WTC11 (cell line): ENCODE measurements at regions not wholly inside any gene's neighbourhood (a gene's known extent, or its start where the extent isn't known, plus 50 kb on each side); places are given as distances from the start of the nearest gene placed in this dataset.

Source experiments
- ATAC-seq: fragments of 200-7000 bp; cut with Tn5 transposase; 2 replicates; pipeline ENCODE4 v1.10.0; 2021; ENCODE audit warnings: mild to moderate bottlenecking, moderate library complexity
- CTCF ChIA-PET: fragments of 300-600 bp; sonication (Branson Sonifier 250); formaldehyde crosslinking; loops from one replicate; lab custom pipeline; 2021; ENCODE audit warnings: antibody characterized with exemption; lab: Charles Lee
- POLR2A ChIA-PET: fragments of 350-600 bp; sonication (Branson Sonifier 250); formaldehyde crosslinking; loops from one replicate; lab custom pipeline; 2021; ENCODE audit warnings: antibody characterized with exemption; lab: Charles Lee
- DNase-seq: peaks from one replicate; pipeline ENCODE4 v3.0.0; 2021; ENCODE audit warnings: low spot score
- H3K27ac Mint-ChIP-seq: 2 replicates; pipeline ENCODE4 v1.8.0; 2021; ENCODE audit warnings: mixed read lengths
- H3K27me3 Mint-ChIP-seq: 2 replicates; pipeline ENCODE4 v1.8.0; 2021; ENCODE audit warnings: low read depth, mild to moderate bottlenecking, moderate library complexity, mixed read lengths
- H3K36me3 Mint-ChIP-seq: 2 replicates; pipeline ENCODE4 v1.8.0; 2021; ENCODE audit warnings: mixed read lengths
- H3K4me1 Mint-ChIP-seq: 2 replicates; pipeline ENCODE4 v1.8.0; 2022; ENCODE audit warnings: mixed read lengths
- H3K4me3 Mint-ChIP-seq: 2 replicates; pipeline ENCODE4 v1.8.0; 2021; ENCODE audit warnings: mild to moderate bottlenecking, moderate library complexity, mixed read lengths
- H3K9me3 Mint-ChIP-seq: 2 replicates; pipeline ENCODE4 v1.8.0; 2021; ENCODE audit warnings: mixed read lengths
- ATF1 ChIP-seq: sonication (generic); formaldehyde crosslinking; IDR thresholded peaks from 2 replicates; pipeline ENCODE4 v1.8.1; 2023; ENCODE audit warnings: mild to moderate bottlenecking, moderate library complexity, missing genetic modification reagents
- CDX4 ChIP-seq: fragments of 250-450 bp; sonication (Bioruptor Pico); IDR thresholded peaks from 2 replicates; pipeline ENCODE4 v1.9.0; 2021; ENCODE audit warnings: moderate library complexity, mild to moderate bottlenecking, inconsistent platforms, borderline replicate concordance
- ESRRA ChIP-seq: sonication (generic); formaldehyde crosslinking; IDR thresholded peaks from 2 replicates; pipeline ENCODE4 v1.8.1; 2022; ENCODE audit warnings: mild to moderate bottlenecking, missing genetic modification reagents, borderline replicate concordance
- FOXK1 ChIP-seq: sonication (generic); formaldehyde crosslinking; IDR thresholded peaks from 2 replicates; pipeline ENCODE4 v1.8.0; 2022; ENCODE audit warnings: mild to moderate bottlenecking, moderate library complexity, missing genetic modification reagents
- GRHL2 ChIP-seq: fragments of 250-450 bp; sonication (Bioruptor Pico); IDR thresholded peaks from 2 replicates; pipeline ENCODE4 v1.8.0; 2022; ENCODE audit warnings: mild to moderate bottlenecking, moderate library complexity; ENCODE audit not compliant: insufficient replicate concordance, severe bottlenecking
- HMGA2 ChIP-seq: fragments of 250-450 bp; sonication (Bioruptor Pico); IDR thresholded peaks from 2 replicates; pipeline ENCODE4 v1.4.0; 2021; ENCODE audit warnings: mild to moderate bottlenecking, moderate library complexity
- IRF2 ChIP-seq: sonication (generic); formaldehyde crosslinking; IDR thresholded peaks from 2 replicates; pipeline ENCODE4 v1.8.0; 2022; ENCODE audit warnings: low read depth, missing genetic modification reagents, borderline replicate concordance
- NFYB ChIP-seq: sonication (generic); formaldehyde crosslinking; conservative IDR thresholded peaks from 2 replicates; pipeline ENCODE4 v1.8.0; 2022; ENCODE audit warnings: low read depth, missing genetic modification reagents
- NR1H2 ChIP-seq: sonication (generic); formaldehyde crosslinking; IDR thresholded peaks from 2 replicates; pipeline ENCODE4 v1.9.0; 2021; ENCODE audit warnings: mild to moderate bottlenecking, moderate library complexity, missing genetic modification reagents
- PRRX2 ChIP-seq: fragments of 250-450 bp; sonication (Bioruptor Pico); IDR thresholded peaks from 2 replicates; pipeline ENCODE4 v1.8.0; 2021; ENCODE audit warnings: mild to moderate bottlenecking
- RELA ChIP-seq: sonication (generic); formaldehyde crosslinking; IDR thresholded peaks from 2 replicates; pipeline ENCODE4 v1.8.1; 2022; ENCODE audit warnings: missing genetic modification reagents, mild to moderate bottlenecking, borderline replicate concordance
- RORB ChIP-seq: fragments of 250-450 bp; sonication (Bioruptor Pico); IDR thresholded peaks from 2 replicates; pipeline ENCODE4 v1.9.0; 2021; ENCODE audit warnings: mild to moderate bottlenecking
- TEAD4 ChIP-seq: sonication (generic); formaldehyde crosslinking; IDR thresholded peaks from 2 replicates; pipeline ENCODE4 v1.8.0; 2022; ENCODE audit warnings: mild to moderate bottlenecking, missing genetic modification reagents
- ZNF121 ChIP-seq: sonication (generic); formaldehyde crosslinking; IDR thresholded peaks from 2 replicates; pipeline ENCODE4 v1.8.0; 2023; ENCODE audit warnings: missing genetic modification reagents
- ZNF219 ChIP-seq: sonication (generic); formaldehyde crosslinking; IDR thresholded peaks from 2 replicates; pipeline ENCODE4 v1.8.0; 2023; ENCODE audit warnings: missing genetic modification reagents, mild to moderate bottlenecking, borderline replicate concordance
- ZNF232 ChIP-seq: sonication (generic); formaldehyde crosslinking; IDR thresholded peaks from 2 replicates; pipeline ENCODE4 v1.8.0; 2022; ENCODE audit warnings: mild to moderate bottlenecking, missing genetic modification reagents
- ZNF416 ChIP-seq: fragments of 250-450 bp; sonication (Bioruptor Pico); IDR thresholded peaks from 2 replicates; pipeline ENCODE4 v1.9.0; 2021; ENCODE audit warnings: mild to moderate bottlenecking, inconsistent platforms
- ZNF512 ChIP-seq: sonication (generic); formaldehyde crosslinking; IDR thresholded peaks from 2 replicates; pipeline ENCODE4 v1.8.1; 2022; ENCODE audit warnings: missing genetic modification reagents, borderline replicate concordance
- TF ChIP-seq, protein P1 (sequence below): sonication (generic); formaldehyde crosslinking; IDR thresholded peaks from 2 replicates; pipeline ENCODE4 v1.8.0; 2023; ENCODE audit warnings: missing genetic modification reagents, mild to moderate bottlenecking, borderline replicate concordance
- TF ChIP-seq, protein P2 (sequence below): sonication (generic); formaldehyde crosslinking; IDR thresholded peaks from 2 replicates; pipeline ENCODE4 v1.8.0; 2023; ENCODE audit warnings: missing genetic modification reagents
- TF ChIP-seq, protein P3 (sequence below): sonication (generic); formaldehyde crosslinking; conservative IDR thresholded peaks from 2 replicates; pipeline ENCODE4 v1.8.1; 2023; ENCODE audit warnings: mild to moderate bottlenecking, low read depth, missing genetic modification reagents, moderate library complexity
- TF ChIP-seq, protein P4 (sequence below): fragments of 250-450 bp; sonication (Bioruptor Pico); IDR thresholded peaks from 2 replicates; pipeline ENCODE4 v1.9.0; 2021; ENCODE audit warnings: mild to moderate bottlenecking

DNA sequence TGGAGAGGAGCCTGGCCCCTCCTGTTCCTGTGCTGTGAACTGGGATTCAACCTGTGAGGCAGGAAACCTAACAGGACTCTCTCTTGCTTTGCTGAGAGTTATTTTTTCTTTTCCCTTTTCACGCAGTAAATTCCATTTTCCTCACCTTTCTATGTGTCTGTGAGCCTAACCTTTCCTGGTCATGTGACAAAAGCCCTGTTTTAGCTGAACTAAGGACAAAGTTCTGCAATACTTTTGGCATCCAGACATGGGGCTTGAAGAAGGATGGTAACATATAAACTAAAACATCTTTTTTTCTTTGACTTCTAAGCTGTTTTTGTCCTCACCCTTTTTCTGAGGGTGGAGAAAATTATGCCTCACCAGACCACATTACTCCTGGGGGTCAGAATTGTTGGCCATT, 368.5 kb downstream of the HTR1B start (continued):
- TF ChIP-seq, protein P1, sequence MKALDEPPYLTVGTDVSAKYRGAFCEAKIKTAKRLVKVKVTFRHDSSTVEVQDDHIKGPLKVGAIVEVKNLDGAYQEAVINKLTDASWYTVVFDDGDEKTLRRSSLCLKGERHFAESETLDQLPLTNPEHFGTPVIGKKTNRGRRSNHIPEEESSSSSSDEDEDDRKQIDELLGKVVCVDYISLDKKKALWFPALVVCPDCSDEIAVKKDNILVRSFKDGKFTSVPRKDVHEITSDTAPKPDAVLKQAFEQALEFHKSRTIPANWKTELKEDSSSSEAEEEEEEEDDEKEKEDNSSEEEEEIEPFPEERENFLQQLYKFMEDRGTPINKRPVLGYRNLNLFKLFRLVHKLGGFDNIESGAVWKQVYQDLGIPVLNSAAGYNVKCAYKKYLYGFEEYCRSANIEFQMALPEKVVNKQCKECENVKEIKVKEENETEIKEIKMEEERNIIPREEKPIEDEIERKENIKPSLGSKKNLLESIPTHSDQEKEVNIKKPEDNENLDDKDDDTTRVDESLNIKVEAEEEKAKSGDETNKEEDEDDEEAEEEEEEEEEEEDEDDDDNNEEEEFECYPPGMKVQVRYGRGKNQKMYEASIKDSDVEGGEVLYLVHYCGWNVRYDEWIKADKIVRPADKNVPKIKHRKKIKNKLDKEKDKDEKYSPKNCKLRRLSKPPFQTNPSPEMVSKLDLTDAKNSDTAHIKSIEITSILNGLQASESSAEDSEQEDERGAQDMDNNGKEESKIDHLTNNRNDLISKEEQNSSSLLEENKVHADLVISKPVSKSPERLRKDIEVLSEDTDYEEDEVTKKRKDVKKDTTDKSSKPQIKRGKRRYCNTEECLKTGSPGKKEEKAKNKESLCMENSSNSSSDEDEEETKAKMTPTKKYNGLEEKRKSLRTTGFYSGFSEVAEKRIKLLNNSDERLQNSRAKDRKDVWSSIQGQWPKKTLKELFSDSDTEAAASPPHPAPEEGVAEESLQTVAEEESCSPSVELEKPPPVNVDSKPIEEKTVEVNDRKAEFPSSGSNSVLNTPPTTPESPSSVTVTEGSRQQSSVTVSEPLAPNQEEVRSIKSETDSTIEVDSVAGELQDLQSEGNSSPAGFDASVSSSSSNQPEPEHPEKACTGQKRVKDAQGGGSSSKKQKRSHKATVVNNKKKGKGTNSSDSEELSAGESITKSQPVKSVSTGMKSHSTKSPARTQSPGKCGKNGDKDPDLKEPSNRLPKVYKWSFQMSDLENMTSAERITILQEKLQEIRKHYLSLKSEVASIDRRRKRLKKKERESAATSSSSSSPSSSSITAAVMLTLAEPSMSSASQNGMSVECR: no peak
- TF ChIP-seq RORB (CRISPR knock-in tag) (no peak), ZNF219 (CRISPR knock-in tag) (no peak), NR1H2 (no peak), ESRRA (no peak)
- TF ChIP-seq, protein P2, sequence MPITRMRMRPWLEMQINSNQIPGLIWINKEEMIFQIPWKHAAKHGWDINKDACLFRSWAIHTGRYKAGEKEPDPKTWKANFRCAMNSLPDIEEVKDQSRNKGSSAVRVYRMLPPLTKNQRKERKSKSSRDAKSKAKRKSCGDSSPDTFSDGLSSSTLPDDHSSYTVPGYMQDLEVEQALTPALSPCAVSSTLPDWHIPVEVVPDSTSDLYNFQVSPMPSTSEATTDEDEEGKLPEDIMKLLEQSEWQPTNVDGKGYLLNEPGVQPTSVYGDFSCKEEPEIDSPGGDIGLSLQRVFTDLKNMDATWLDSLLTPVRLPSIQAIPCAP (CRISPR knock-in tag): no peak
- TF ChIP-seq, protein P3, sequence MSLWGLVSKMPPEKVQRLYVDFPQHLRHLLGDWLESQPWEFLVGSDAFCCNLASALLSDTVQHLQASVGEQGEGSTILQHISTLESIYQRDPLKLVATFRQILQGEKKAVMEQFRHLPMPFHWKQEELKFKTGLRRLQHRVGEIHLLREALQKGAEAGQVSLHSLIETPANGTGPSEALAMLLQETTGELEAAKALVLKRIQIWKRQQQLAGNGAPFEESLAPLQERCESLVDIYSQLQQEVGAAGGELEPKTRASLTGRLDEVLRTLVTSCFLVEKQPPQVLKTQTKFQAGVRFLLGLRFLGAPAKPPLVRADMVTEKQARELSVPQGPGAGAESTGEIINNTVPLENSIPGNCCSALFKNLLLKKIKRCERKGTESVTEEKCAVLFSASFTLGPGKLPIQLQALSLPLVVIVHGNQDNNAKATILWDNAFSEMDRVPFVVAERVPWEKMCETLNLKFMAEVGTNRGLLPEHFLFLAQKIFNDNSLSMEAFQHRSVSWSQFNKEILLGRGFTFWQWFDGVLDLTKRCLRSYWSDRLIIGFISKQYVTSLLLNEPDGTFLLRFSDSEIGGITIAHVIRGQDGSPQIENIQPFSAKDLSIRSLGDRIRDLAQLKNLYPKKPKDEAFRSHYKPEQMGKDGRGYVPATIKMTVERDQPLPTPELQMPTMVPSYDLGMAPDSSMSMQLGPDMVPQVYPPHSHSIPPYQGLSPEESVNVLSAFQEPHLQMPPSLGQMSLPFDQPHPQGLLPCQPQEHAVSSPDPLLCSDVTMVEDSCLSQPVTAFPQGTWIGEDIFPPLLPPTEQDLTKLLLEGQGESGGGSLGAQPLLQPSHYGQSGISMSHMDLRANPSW: no peak

- ATAC-seq: no peak
- DNase-seq: no peak
- H3K36me3 Mint-ChIP-seq: no peaks in the 10 kb centered on the region
- peaks cover 28% of the 10 kb centered on the region for H3K4me1 Mint-ChIP-seq
- H3K27me3 Mint-ChIP-seq: no peaks in the 10 kb centered on the region; the same call in 1 of the 2 replicates
- no peak overlapping the region for H3K4me3 Mint-ChIP-seq
- TF ChIP-seq NFYB (CRISPR knock-in tag) (no peak), NR1H2 (no peak), HMGA2 (CRISPR knock-in tag) (no peak), ZNF121 (CRISPR knock-in tag) (no peak), RELA (CRISPR knock-in tag) (no peak), FOXK1 (CRISPR knock-in tag) (no peak), TEAD4 (no peak), ZNF232 (CRISPR knock-in tag) (no peak), CDX4 (no peak), PRRX2 (no peak), ATF1 (CRISPR knock-in tag) (no peak), ZNF416 (CRISPR knock-in tag) (no peak), ZNF512 (CRISPR knock-in tag) (no peak), GRHL2 (CRISPR knock-in tag) (no peak), ESRRA (no peak), IRF2 (CRISPR knock-in tag) (no peak)
- TF ChIP-seq, protein P3: no peak
- TF ChIP-seq, protein P4, sequence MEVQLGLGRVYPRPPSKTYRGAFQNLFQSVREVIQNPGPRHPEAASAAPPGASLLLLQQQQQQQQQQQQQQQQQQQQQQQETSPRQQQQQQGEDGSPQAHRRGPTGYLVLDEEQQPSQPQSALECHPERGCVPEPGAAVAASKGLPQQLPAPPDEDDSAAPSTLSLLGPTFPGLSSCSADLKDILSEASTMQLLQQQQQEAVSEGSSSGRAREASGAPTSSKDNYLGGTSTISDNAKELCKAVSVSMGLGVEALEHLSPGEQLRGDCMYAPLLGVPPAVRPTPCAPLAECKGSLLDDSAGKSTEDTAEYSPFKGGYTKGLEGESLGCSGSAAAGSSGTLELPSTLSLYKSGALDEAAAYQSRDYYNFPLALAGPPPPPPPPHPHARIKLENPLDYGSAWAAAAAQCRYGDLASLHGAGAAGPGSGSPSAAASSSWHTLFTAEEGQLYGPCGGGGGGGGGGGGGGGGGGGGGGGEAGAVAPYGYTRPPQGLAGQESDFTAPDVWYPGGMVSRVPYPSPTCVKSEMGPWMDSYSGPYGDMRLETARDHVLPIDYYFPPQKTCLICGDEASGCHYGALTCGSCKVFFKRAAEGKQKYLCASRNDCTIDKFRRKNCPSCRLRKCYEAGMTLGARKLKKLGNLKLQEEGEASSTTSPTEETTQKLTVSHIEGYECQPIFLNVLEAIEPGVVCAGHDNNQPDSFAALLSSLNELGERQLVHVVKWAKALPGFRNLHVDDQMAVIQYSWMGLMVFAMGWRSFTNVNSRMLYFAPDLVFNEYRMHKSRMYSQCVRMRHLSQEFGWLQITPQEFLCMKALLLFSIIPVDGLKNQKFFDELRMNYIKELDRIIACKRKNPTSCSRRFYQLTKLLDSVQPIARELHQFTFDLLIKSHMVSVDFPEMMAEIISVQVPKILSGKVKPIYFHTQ (CRISPR knock-in tag): no peak
- ChIA-PET CTCF (no interaction called here), POLR2A (no interaction called here)
- H3K27ac Mint-ChIP-seq: no peak overlapping the region
- H3K9me3 Mint-ChIP-seq: no peaks in the 10 kb centered on the region
These were observed 370.3 kb downstream of the HTR1B start for GRCh38 chr6:77092971-77093370.
